ENCODE measurements at regions not wholly inside any gene's neighbourhood (a gene's known extent, or its start where the extent isn't known, plus 50 kb on each side); places are given as distances from the start of the nearest gene placed in this dataset.

DNA sequence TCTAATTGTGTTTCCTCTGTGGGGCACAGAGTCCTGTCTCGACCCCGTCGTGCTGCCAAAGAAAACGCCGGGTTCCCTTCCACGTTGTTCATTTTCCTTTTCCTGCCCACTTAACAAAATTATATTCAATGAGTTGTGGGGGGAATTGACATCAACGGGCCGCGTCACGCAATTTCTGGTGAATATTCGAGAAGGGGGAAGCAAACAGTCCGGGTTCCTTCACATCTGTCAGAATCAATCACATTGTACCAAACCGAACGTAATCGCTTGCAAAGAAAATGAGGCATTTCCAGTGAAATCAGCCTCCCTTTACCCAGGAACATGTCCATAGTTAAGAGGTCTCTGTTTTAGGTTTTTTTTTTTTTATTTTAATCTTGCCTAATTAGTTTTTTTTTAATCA, 243.5 kb downstream of the SHOX start:
- H3K4me2 ChIP-seq (ENCODE audit: control insufficient read depth, insufficient read depth): no peak overlapping the region
- no peak overlapping the region for H3K4me3 ChIP-seq
- POLR2A ChIA-PET: no interaction called here
- peaks cover 3% of the 10 kb centered on the region; the same call in 1 of the 3 replicates for H3K9me3 ChIP-seq (replicated peaks; ENCODE audit: control insufficient read depth, insufficient read depth, low read length)
- H3K36me3 ChIP-seq (ENCODE audit: control insufficient read depth in 2 of 2, insufficient read depth in 2 of 2, low read length in 1 of 2): no peaks in the 10 kb centered on the region
- no peaks in the 10 kb centered on the region for H3K4me1 ChIP-seq (ENCODE audit: control insufficient read depth, insufficient read depth, low read length)
- SMC1A ChIA-PET (ENCODE audit: uncharacterized antibody, unreplicated experiment): no interaction called here
- FAIRE-seq (no peak), DNase-seq (ENCODE audit: low read depth, low spot score) (no peak), ATAC-seq (no peak)
- H3K27me3 ChIP-seq (replicated peaks in 1 of 2; ENCODE audit: control insufficient read depth in 2 of 2, insufficient read depth in 2 of 2, low read length in 1 of 2): no peaks in the 10 kb centered on the region
- H2AFZ ChIP-seq (ENCODE audit: control insufficient read depth, low read depth, low read length): no peak overlapping the region
- H3K79me2 ChIP-seq (ENCODE audit: control insufficient read depth, insufficient read depth, low read length): no peaks in the 10 kb centered on the region
- in situ Hi-C loops (cut with MboI) (no loop called here), intact Hi-C loops (cut with micrococcal nuclease; ENCODE audit: unreplicated experiment) (no loop called here)
- no peak overlapping the region for H3K9ac ChIP-seq (ENCODE audit: control insufficient read depth, insufficient read depth, low read length)
- WGBS (ENCODE audit: insufficient coverage, insufficient replicate concordance, low lambda C conversion rate, missing lambda C conversion rate): 55% methylated on average over 15 of the region's 15 CpGs
- no TSS peak for BruUV-seq (replicated peaks)
- H3K27ac ChIP-seq (ENCODE audit: control insufficient read depth, insufficient read depth): no peak overlapping the region
- RAD21 ChIA-PET (ENCODE audit: unreplicated experiment): no interaction called here
- H4K20me1 ChIP-seq (ENCODE audit: control insufficient read depth, insufficient read depth): no peaks in the 10 kb centered on the region
- CTCF ChIA-PET: no interaction called here
- TF ChIP-seq HDAC2 (IDR thresholded peaks at IDR 0.05) (no peak), NR2F1 (conservative IDR thresholded peaks at IDR 0.05) (no peak), MEF2A (IDR thresholded peaks at IDR 0.05; ENCODE audit: insufficient read depth, low read depth, low read length) (no peak), NBN (IDR thresholded peaks at IDR 0.05) (no peak), NFIC (IDR thresholded peaks at IDR 0.05; ENCODE audit: low read depth, low read length) (no peak), SP1 (IDR thresholded peaks at IDR 0.05; ENCODE audit: low read depth, low read length) (no peak), KLF5 (IDR thresholded peaks at IDR 0.05; ENCODE audit: partially characterized antibody) (no peak), HDAC6 (IDR thresholded peaks at IDR 0.05; ENCODE audit: unreplicated experiment) (no peak), TCF12 (IDR thresholded peaks at IDR 0.05; ENCODE audit: low read depth, low read length) (no peak), MYB (IDR thresholded peaks at IDR 0.05; ENCODE audit: borderline replicate concordance, low read depth, low read length) (no peak)
- TF ChIP-seq, protein P1, sequence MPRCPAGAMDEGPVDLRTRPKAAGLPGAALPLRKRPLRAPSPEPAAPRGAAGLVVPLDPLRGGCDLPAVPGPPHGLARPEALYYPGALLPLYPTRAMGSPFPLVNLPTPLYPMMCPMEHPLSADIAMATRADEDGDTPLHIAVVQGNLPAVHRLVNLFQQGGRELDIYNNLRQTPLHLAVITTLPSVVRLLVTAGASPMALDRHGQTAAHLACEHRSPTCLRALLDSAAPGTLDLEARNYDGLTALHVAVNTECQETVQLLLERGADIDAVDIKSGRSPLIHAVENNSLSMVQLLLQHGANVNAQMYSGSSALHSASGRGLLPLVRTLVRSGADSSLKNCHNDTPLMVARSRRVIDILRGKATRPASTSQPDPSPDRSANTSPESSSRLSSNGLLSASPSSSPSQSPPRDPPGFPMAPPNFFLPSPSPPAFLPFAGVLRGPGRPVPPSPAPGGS (IDR thresholded peaks at IDR 0.05; ENCODE audit: borderline replicate concordance, insufficient read depth, low read depth, low read length, poor library complexity, severe bottlenecking): no peak
- TF ChIP-seq, protein P2, sequence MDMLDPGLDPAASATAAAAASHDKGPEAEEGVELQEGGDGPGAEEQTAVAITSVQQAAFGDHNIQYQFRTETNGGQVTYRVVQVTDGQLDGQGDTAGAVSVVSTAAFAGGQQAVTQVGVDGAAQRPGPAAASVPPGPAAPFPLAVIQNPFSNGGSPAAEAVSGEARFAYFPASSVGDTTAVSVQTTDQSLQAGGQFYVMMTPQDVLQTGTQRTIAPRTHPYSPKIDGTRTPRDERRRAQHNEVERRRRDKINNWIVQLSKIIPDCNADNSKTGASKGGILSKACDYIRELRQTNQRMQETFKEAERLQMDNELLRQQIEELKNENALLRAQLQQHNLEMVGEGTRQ (IDR thresholded peaks at IDR 0.05; ENCODE audit: borderline replicate concordance, low read depth, low read length): no peak
- TF ChIP-seq, protein P3, sequence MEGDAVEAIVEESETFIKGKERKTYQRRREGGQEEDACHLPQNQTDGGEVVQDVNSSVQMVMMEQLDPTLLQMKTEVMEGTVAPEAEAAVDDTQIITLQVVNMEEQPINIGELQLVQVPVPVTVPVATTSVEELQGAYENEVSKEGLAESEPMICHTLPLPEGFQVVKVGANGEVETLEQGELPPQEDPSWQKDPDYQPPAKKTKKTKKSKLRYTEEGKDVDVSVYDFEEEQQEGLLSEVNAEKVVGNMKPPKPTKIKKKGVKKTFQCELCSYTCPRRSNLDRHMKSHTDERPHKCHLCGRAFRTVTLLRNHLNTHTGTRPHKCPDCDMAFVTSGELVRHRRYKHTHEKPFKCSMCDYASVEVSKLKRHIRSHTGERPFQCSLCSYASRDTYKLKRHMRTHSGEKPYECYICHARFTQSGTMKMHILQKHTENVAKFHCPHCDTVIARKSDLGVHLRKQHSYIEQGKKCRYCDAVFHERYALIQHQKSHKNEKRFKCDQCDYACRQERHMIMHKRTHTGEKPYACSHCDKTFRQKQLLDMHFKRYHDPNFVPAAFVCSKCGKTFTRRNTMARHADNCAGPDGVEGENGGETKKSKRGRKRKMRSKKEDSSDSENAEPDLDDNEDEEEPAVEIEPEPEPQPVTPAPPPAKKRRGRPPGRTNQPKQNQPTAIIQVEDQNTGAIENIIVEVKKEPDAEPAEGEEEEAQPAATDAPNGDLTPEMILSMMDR (IDR thresholded peaks at IDR 0.05 in 2 of 3, conservative IDR thresholded peaks at IDR 0.05 in 1 of 3; ENCODE audit: control insufficient read depth in 2 of 3, extremely low read depth in 1 of 3, insufficient read depth in 1 of 3, low read depth in 3 of 3, low read length in 3 of 3): no peak
- TF ChIP-seq, protein P4, sequence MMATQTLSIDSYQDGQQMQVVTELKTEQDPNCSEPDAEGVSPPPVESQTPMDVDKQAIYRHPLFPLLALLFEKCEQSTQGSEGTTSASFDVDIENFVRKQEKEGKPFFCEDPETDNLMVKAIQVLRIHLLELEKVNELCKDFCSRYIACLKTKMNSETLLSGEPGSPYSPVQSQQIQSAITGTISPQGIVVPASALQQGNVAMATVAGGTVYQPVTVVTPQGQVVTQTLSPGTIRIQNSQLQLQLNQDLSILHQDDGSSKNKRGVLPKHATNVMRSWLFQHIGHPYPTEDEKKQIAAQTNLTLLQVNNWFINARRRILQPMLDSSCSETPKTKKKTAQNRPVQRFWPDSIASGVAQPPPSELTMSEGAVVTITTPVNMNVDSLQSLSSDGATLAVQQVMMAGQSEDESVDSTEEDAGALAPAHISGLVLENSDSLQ (IDR thresholded peaks at IDR 0.05): no peak
- TF ChIP-seq, protein P5, sequence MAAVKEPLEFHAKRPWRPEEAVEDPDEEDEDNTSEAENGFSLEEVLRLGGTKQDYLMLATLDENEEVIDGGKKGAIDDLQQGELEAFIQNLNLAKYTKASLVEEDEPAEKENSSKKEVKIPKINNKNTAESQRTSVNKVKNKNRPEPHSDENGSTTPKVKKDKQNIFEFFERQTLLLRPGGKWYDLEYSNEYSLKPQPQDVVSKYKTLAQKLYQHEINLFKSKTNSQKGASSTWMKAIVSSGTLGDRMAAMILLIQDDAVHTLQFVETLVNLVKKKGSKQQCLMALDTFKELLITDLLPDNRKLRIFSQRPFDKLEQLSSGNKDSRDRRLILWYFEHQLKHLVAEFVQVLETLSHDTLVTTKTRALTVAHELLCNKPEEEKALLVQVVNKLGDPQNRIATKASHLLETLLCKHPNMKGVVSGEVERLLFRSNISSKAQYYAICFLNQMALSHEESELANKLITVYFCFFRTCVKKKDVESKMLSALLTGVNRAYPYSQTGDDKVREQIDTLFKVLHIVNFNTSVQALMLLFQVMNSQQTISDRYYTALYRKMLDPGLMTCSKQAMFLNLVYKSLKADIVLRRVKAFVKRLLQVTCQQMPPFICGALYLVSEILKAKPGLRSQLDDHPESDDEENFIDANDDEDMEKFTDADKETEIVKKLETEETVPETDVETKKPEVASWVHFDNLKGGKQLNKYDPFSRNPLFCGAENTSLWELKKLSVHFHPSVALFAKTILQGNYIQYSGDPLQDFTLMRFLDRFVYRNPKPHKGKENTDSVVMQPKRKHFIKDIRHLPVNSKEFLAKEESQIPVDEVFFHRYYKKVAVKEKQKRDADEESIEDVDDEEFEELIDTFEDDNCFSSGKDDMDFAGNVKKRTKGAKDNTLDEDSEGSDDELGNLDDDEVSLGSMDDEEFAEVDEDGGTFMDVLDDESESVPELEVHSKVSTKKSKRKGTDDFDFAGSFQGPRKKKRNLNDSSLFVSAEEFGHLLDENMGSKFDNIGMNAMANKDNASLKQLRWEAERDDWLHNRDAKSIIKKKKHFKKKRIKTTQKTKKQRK (IDR thresholded peaks at IDR 0.05; ENCODE audit: low read depth, low read length): no peak
- TF ChIP-seq, protein P6, sequence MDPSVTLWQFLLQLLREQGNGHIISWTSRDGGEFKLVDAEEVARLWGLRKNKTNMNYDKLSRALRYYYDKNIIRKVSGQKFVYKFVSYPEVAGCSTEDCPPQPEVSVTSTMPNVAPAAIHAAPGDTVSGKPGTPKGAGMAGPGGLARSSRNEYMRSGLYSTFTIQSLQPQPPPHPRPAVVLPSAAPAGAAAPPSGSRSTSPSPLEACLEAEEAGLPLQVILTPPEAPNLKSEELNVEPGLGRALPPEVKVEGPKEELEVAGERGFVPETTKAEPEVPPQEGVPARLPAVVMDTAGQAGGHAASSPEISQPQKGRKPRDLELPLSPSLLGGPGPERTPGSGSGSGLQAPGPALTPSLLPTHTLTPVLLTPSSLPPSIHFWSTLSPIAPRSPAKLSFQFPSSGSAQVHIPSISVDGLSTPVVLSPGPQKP (IDR thresholded peaks at IDR 0.05; ENCODE audit: low read depth, low read length): no peak
